K562 (cell line): ENCODE measurements at regions not wholly inside any gene's neighbourhood (a gene's known extent, or its start where the extent isn't known, plus 50 kb on each side); places are given as distances from the start of the nearest gene placed in this dataset.

Experiments
- ATAC-seq: fragments of 200-7000 bp; cut with Tn5 transposase; 3 replicates; pipeline ENCODE4 v1.9.1; 2020; ENCODE audit warnings: moderate library complexity
- BruUV-seq: library from RNA; stranded (reverse); fragments of 400-500 nt; replicated peaks from 2 replicates; lab custom pipeline; 2021; lab: Mats Ljungman, UMichigan
- CTCF ChIA-PET: fragments of 300-600 bp; formaldehyde crosslinking; extraction: SDS; loops from one replicate; lab custom pipeline; 2021; ENCODE audit warnings: low intra/inter-chr PET ratio; lab: Yijun Ruan, JAX
- POLR2A ChIA-PET: fragments of 300-600, 350-650 bp; sonication (Branson Sonifier 250); formaldehyde crosslinking; extraction: SDS; loops from one replicate; lab custom pipeline; 2021; ENCODE audit warnings: antibody characterized with exemption, inconsistent platforms; lab: Yijun Ruan, JAX
- DNase-seq, 4 experiments: peaks; one replicate each; pipeline versions ENCODE4 v3.0.0 to v3.0.0-alpha.2; 2011 to 2018; ENCODE audit warnings: low spot score in 3 of 4, mixed read lengths in 3 of 4; ENCODE audit errors: extremely low read depth in 1 of 4
- FAIRE-seq: peaks from 2 replicates; lab custom pipeline; 2011; peaks lifted over from hg19 to GRCh38; lab: Jason Lieb, UNC
- H2AFZ ChIP-seq: 2 replicates; pipeline ENCODE4 v1.6.0; 2011; ENCODE audit warnings: low read depth, low read length, control low read depth, inconsistent platforms
- H3K27ac ChIP-seq: fragments of 200-600 bp; 3 replicates; pipeline ENCODE4 v1.8.0; 2011; ENCODE audit warnings: low read depth, mild to moderate bottlenecking, control low read depth, inconsistent platforms, low read length, moderate library complexity, mixed read lengths; ENCODE audit errors: extremely low read depth
- H3K27me3 ChIP-seq, 2 experiments: fragments of 300-600 bp in 1 of 2; 2 replicates in 1 of 2; 3 replicates in 1 of 2; pipeline versions ENCODE4 v1.6.0 to v1.8.0; 2011; ENCODE audit warnings: inconsistent platforms in 2 of 2, low read length in 2 of 2, mild to moderate bottlenecking in 1 of 2, mixed read lengths in 1 of 2, moderate library complexity in 1 of 2; ENCODE audit not compliant: control insufficient read depth in 2 of 2, insufficient read depth in 2 of 2
- H3K36me3 ChIP-seq: fragments of 300-600 bp; 3 replicates; pipeline ENCODE4 v1.8.0; 2011; ENCODE audit warnings: mild to moderate bottlenecking, low read length, inconsistent platforms; ENCODE audit not compliant: control insufficient read depth, insufficient read depth
- H3K4me1 ChIP-seq, 2 experiments: fragments of 200-600 bp in 1 of 2; replicated peaks in 1 of 2; 2 replicates in 1 of 2; 3 replicates in 1 of 2; pipeline versions ENCODE4 v1.5.1 to v1.8.0; 2011; ENCODE audit warnings: inconsistent platforms in 2 of 2, low read length in 2 of 2, mild to moderate bottlenecking in 1 of 2, mixed read lengths in 1 of 2, moderate library complexity in 1 of 2; ENCODE audit not compliant: control insufficient read depth in 2 of 2, insufficient read depth in 2 of 2
- H3K4me2 ChIP-seq: 2 replicates; pipeline ENCODE4 v1.6.1; 2011; ENCODE audit warnings: low read length, control low read depth, inconsistent platforms, mixed read lengths; ENCODE audit not compliant: insufficient read depth
- H3K4me3 ChIP-seq: fragments of 200-600 bp; sonication (generic), shearing (Covaris generic); 2 replicates; pipeline ENCODE4 v1.5.1; 2016; ENCODE audit warnings: control low read depth, inconsistent platforms
- H3K79me2 ChIP-seq: fragments of 200-600 bp; 3 replicates; pipeline ENCODE4 v1.8.0; 2011; ENCODE audit warnings: low read length, inconsistent platforms; ENCODE audit not compliant: control insufficient read depth, insufficient read depth
- H3K9ac ChIP-seq, 2 experiments: 2 replicates each; pipeline versions ENCODE4 v1.6.0 to v1.6.1; 2011; ENCODE audit warnings: low read depth in 2 of 2, low read length in 2 of 2, control low read depth in 1 of 2, inconsistent platforms in 1 of 2, mild to moderate bottlenecking in 1 of 2, mixed read lengths in 1 of 2; ENCODE audit not compliant: insufficient read depth in 1 of 2
- H3K9me1 ChIP-seq: one replicate; pipeline ENCODE4 v1.6.0; 2011; ENCODE audit warnings: inconsistent platforms, mild to moderate bottlenecking, low read length, moderate library complexity; ENCODE audit not compliant: control insufficient read depth, insufficient read depth
- H3K9me3 ChIP-seq: replicated peaks from 2 replicates; pipeline ENCODE4 v1.5.1; 2011; ENCODE audit warnings: low read depth, low read length, inconsistent platforms; ENCODE audit not compliant: control insufficient read depth, insufficient read depth
- H4K20me1 ChIP-seq: replicated peaks from 2 replicates; pipeline ENCODE4 v1.6.1; 2011; ENCODE audit warnings: low read length, inconsistent platforms, mixed read lengths; ENCODE audit not compliant: control insufficient read depth, insufficient read depth
- E4F1 ChIP-seq: fragments of 250-450 bp; sonication (Bioruptor Pico); IDR thresholded peaks from 2 replicates; pipeline ENCODE4 v1.5.0; 2021; ENCODE audit warnings: mild to moderate bottlenecking, borderline replicate concordance
- FOS ChIP-seq: IDR thresholded peaks from 3 replicates; pipeline ENCODE4 v1.6.1; 2011; ENCODE audit not compliant: insufficient read length; ENCODE audit errors: extremely low read depth
- GATAD2A ChIP-seq: fragments of 450-650 bp; IDR thresholded peaks from 2 replicates; pipeline ENCODE4 v1.6.1; 2017
- MEIS2 ChIP-seq: fragments of 450-650 bp; IDR thresholded peaks from 2 replicates; pipeline ENCODE4 v1.6.1; 2014; ENCODE audit warnings: mild to moderate bottlenecking; ENCODE audit not compliant: partially characterized antibody
- NR2C1 ChIP-seq, 2 experiments: fragments of 450-650 bp; IDR thresholded peaks; 2 replicates each; pipeline ENCODE4 v1.6.1; 2017; ENCODE audit warnings: mild to moderate bottlenecking in 2 of 2, antibody characterized with exemption in 1 of 2, inconsistent platforms in 1 of 2, missing compliant biosample characterization in 1 of 2, missing genetic modification characterization in 1 of 2
- NR2F6 ChIP-seq: fragments of 450-650 bp; formaldehyde crosslinking; IDR thresholded peaks from 2 replicates; pipeline ENCODE4 v1.4.0; 2020; ENCODE audit warnings: mild to moderate bottlenecking
- PCBP1 ChIP-seq: fragments of 200-400 bp; formaldehyde crosslinking; IDR thresholded peaks from 2 replicates; pipeline ENCODE4 v1.6.1; 2018; ENCODE audit warnings: mild to moderate bottlenecking, low read depth, low read length; ENCODE audit not compliant: poor library complexity, severe bottlenecking
- PKNOX1 ChIP-seq: fragments of 450-650 bp; IDR thresholded peaks from 2 replicates; pipeline ENCODE4 v1.6.1; 2016
- POLR3G ChIP-seq: IDR thresholded peaks from 2 replicates; pipeline ENCODE4 v1.6.1; 2011; ENCODE audit not compliant: insufficient read length, insufficient replicate concordance; ENCODE audit errors: extremely low read depth
- TFE3 ChIP-seq: fragments of 450-650 bp; formaldehyde crosslinking; IDR thresholded peaks from 2 replicates; pipeline ENCODE4 v1.4.0; 2020; ENCODE audit warnings: mild to moderate bottlenecking, mixed read lengths
- USF2 ChIP-seq: sonication (generic); formaldehyde crosslinking; IDR thresholded peaks from 2 replicates; pipeline ENCODE4 v1.5.0; 2020; ENCODE audit warnings: missing genetic modification reagents
- ZC3H4 ChIP-seq: sonication (generic); formaldehyde crosslinking; IDR thresholded peaks from 2 replicates; pipeline ENCODE4 v1.9.0; 2021; ENCODE audit warnings: missing genetic modification reagents, borderline replicate concordance
- ZEB2 ChIP-seq: fragments of 450-650 bp; IDR thresholded peaks from 2 replicates; pipeline ENCODE4 v1.6.1; 2016
- ZFP36 ChIP-seq: fragments of 150-350 bp; IDR thresholded peaks from 2 replicates; pipeline ENCODE4 v1.6.1; 2018; ENCODE audit warnings: low read length, low read depth; ENCODE audit not compliant: partially characterized antibody
- ZNF134 ChIP-seq: fragments of 250-450 bp; sonication (Bioruptor Pico); conservative IDR thresholded peaks from 2 replicates; pipeline ENCODE4 v1.4.0; 2020
- ZNF561 ChIP-seq: fragments of 450-650 bp; formaldehyde crosslinking; conservative IDR thresholded peaks from 2 replicates; pipeline ENCODE4 v1.4.0; 2020; ENCODE audit warnings: mild to moderate bottlenecking, moderate library complexity
- ZNF780A ChIP-seq: fragments of 250-450 bp; sonication (Bioruptor Pico); IDR thresholded peaks from 2 replicates; pipeline ENCODE4 v1.5.0; 2021; ENCODE audit warnings: mild to moderate bottlenecking
- WGBS: fragments of 100-300 bp; shearing (Covaris generic); methylation state at CpG from one replicate; pipeline ENCODE4 v1.1.6; 2016; ENCODE audit warnings: low coverage, mixed read lengths; ENCODE audit not compliant: insufficient coverage; ENCODE audit errors: missing lambda C conversion rate; 5-methylcytosine and 5-hydroxymethylcytosine counted together
- in situ Hi-C: fragments of 300-500 bp; cut with MboI; formaldehyde crosslinking; loops from 4 replicates; pipeline ENCODE4 v1.15.0; 2018; ENCODE audit warnings: inconsistent platforms, mixed read lengths
- intact Hi-C: fragments of 100-400 bp; cut with micrococcal nuclease; formaldehyde crosslinking; loops from 2 replicates; pipeline ENCODE4 v1.14.2; 2022

- TF ChIP-seq MEIS2: no peak
- no peak for TF ChIP-seq GATAD2A
- TF ChIP-seq POLR3G: no peak
- no peak for TF ChIP-seq PCBP1
- TF ChIP-seq, all 486 proteins: peak for 0
These were observed 302.7 kb upstream of the ZFP64 start (continued) for GRCh38 chr20:52494244-52494643.

- ATAC-seq (no peak), FAIRE-seq (no peak), DNase-seq (peak in 1 of 4 experiments; percentile 8)
- intact Hi-C loops (no loop called here), in situ Hi-C loops (no loop called here)
- Histone ChIP-seq H3K36me3 (no peaks in the 10 kb centered on the region), H4K20me1 (no peaks in the 10 kb centered on the region), H3K79me2 (no peaks in the 10 kb centered on the region), H2AFZ (no peak overlapping the region), H3K9me1 (no peaks in the 10 kb centered on the region), H3K4me3 (no peak overlapping the region), H3K9ac (no peak overlapping the region), H3K9me3 (no peaks in the 10 kb centered on the region), H3K27me3 (no peaks in the 10 kb centered on the region), H3K27ac (no peak overlapping the region), H3K4me1 (no peaks in the 10 kb centered on the region), H3K4me2 (no peak overlapping the region)
- ChIA-PET POLR2A (no interaction called here), CTCF (no interaction called here)
- BruUV-seq: no TSS peak
- WGBS: 22% methylated on average over 9 of the region's 9 CpGs
- no peak for TF ChIP-seq ZC3H4 (CRISPR knock-in tag)
- TF ChIP-seq ZNF561: no peak
- TF ChIP-seq ZNF134: no peak
- peak; percentile 25; the same call in 1 of the 2 replicates for TF ChIP-seq USF2
- no peak for TF ChIP-seq NR2C1 (IDR thresholded peaks at IDR 0.05)
- TF ChIP-seq NR2C1 (tag; IDR thresholded peaks at IDR 0.05): no peak
- TF ChIP-seq FOS: no peak
- no peak for TF ChIP-seq ZFP36
- TF ChIP-seq ZNF780A (CRISPR knock-in tag): no peak
- no peak for TF ChIP-seq TFE3 (CRISPR knock-in tag)
- TF ChIP-seq ZEB2: no peak
- TF ChIP-seq MEIS2: peak; percentile 84
- no peak for TF ChIP-seq E4F1
- no peak for TF ChIP-seq NR2F6 (CRISPR knock-in tag)
- TF ChIP-seq PKNOX1: peak; percentile 49
These were observed 301.7 kb upstream of the ZFP64 start for GRCh38 chr20:52493171-52493721.
